ENCODE measurements at regions not wholly inside any gene's neighbourhood (a gene's known extent, or its start where the extent isn't known, plus 50 kb on each side); places are given as distances from the start of the nearest gene placed in this dataset.

DNA sequence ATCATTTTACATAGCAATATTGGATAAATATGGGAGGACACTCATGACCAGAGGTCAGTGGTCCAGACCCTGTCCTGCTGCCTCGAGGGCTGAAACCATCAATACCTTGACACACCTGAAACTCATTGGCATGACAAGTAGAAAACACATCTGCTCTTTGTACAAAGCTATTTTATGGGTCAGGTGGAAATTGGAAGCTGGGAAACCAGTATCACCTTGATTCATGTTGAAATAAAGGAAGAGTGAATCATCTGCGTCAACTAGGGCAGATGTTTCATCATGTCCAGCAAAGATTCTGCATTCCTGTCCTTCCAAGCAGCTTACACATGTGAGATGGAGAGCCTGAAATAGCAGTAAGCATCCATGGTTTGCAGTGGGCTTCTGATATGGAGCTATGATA, 80.0 kb upstream of the ERBB4 start:
- peak; percentile 73 for DNase-seq (ENCODE audit: low read depth)

DNA sequence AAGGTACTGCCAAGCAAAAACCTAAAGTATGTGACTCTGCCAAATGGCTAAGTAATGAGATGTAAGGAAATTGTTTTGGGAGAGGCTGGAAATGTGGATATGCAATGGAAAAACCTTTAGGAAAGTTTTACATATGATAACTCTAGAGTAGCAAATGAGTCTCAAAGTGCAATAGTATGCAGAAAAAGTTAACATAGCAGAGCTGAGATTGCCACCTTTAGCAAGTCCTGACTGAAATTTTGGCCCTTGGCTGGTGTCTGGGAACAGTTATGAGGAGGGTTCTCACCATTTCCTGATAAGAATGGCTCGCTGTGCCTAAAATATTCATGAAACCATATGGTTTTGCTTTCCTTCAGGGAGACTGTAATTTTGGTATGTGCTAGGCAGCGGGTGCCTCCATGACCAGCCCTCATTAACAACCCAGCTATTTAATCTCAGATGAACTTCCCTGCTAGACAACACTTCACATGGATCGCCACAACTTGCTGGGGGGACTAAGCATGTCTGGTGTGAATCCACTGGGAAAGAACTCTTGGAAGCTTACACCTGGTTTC, 72.3 kb upstream of the ERBB4 start:
- no peak for DNase-seq (ENCODE audit: low read depth)

DNA sequence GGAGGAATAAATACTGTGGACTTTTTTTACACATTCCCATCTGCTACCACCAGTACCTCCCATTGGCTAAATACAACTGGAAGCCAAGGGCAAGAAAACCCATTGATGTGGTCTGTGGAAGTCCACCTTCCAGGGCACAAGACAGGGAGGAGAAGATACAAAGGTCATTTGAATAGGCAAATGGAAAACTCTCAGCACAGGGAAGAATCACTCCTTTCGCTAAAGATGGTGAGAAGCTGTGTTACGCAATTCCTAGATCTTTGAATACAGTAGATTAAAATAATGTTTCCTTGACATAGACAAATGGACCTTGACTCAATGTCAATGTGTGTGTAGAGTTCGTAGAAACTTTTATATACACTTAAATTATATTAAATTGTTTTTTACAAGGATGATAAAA, 70.9 kb upstream of the ERBB4 start:
- no peak for DNase-seq (ENCODE audit: low read depth)

DNA sequence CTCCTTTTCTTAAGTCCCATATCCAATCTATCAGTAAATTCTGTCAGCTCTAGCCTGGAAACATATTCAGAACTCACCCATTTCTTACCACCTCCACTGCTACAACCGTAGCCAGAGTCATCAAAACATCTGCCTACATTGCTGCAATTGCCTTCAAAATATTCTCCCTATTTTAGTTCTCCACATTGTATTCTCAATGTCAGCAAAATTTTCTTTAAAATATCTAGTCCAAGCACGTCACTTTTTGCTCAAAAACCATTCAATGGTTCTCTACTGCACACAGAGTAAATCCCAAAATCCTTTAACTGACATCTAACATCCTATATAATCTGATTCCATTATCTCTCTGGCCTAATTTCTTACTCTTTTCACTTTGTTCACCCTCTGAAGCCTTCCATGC, 68.5 kb upstream of the ERBB4 start:
- no peak for DNase-seq (ENCODE audit: low read depth)

DNA sequence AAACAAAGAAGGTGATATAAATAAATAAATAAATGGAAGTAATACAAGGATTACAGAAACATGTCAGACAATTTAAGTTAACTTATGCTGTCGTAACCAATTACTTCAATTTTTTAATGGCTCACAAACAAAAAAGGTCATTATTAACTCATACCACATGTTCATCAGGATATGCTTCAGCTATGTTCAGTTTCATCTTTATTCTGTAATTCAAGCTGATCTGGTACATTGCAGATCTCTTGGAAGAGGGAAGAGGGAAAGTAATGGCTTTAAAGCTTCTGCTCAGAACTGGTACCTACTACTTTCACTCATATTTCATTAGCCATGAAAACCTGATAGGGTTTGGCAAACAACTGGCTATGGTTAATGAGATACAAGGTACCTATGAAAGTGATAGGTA, 67.6 kb upstream of the ERBB4 start:
- no peak for DNase-seq (ENCODE audit: low read depth)

DNA sequence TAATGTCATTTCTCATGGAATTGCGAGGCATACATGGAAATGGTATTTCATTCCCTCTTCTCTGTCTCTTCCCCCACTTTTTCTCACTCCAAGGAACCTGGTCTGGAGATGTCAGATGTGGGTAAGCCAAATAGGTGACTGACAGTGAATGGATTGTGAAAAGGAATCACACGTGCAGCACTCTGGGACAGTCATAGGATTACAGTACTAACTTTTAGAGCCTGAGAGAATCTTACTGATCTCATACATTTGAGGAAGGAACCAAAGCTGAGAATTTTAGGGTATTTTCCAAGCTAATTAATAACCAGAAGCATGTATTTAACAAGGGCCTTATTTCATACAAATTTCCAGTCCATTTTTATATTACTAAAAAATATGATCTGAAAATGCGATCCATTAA, 58.1 kb upstream of the ERBB4 start:
- DNase-seq (ENCODE audit: low read depth) = no peak

DNA sequence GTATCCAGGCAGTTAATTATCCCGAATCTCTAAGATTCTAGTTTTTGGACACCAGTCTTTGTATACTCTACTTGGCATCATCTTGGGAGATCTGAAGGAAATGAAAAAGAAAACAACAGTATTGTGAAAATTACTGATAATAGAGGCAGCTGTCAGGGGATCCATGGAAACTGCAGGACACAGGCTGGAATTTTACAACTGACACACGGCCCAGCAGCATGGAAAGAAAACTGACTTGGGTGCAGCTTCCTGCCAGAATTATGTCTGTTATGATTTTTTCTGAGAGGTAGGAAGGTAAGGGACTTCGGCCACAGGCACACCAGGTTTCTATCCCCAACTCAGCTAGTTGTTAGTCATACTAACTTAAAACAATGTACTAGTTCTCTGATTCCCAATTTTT, 57.7 kb upstream of the ERBB4 start:
- DNase-seq (ENCODE audit: low read depth) = no peak

DNA sequence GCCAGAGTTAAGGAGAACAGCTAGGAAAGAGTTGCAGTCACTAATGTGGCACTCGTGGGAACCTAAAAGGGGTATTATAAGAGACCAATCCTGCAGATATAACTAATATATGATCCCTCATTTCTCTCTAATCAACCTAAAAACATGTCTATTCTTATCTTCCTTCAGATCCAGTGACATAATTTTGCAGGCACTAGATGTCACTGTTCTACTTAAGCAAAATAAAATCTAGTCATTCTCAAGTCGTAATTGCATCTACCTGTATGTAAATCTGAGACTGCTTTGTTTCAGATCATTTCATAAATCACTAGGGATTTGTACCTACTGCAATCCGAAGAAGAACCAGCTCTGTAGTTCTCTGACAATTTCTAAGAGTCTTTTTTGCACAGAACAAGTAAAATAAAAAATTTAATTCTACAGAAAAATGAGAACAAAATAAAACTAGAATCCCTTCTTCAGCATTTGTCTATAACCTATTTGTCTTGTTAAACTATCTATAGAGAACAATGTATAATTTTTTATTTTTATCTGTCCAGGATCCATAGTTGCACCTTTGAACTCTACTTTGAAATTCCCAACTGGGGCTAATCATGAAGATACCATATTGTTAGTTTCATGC, 56.5 kb upstream of the ERBB4 start:
- DNase-seq (ENCODE audit: low read depth) = peak; percentile 42

DNA sequence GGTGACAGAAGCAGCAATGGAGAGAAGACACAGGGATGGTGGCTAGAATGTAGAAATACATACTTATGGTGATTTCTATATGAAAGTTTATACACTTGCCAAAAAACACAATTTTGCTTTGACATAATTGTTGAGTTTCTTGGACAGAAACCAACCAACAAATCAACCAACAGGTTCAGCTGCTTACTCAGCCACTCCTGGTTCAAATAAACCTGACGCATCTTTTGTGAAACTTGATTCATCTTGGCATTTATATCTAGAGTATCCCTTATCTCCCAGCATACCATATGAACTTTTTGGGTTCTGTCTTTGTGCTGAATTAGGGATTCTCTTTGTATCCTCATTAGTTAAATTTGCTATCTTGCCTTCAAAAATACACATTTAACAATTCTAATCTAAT, 54.1 kb upstream of the ERBB4 start:
- DNase-seq (ENCODE audit: low read depth) = no peak
